ENCODE measurements at regions not wholly inside any gene's neighbourhood (a gene's known extent, or its start where the extent isn't known, plus 50 kb on each side); places are given as distances from the start of the nearest gene placed in this dataset.

DNA sequence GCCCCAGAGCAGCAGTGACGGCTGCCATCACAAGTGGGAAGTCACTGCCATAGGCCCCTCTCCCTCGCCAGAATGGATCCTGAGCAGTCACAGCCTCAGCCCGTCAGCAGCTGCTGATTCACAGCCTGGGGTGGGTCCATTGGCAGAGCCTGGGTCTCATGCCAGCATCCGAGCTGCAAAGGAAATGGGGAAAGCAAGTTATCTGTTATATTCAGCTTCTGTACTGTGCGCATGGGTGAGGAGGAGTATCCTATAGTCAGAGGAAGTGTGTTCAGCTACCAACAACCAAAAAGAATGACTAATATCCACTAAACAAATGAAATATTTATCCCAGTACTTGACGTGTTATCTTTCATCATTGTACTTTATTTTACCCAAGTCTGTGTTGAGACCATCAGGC, 119.7 kb downstream of the RCN1 start:
- no peak overlapping the region for H3K4me2 ChIP-seq (ENCODE audit: control insufficient read depth, extremely low read depth, insufficient read depth, low read depth, low read length)
- H2AFZ ChIP-seq (ENCODE audit: control insufficient read depth, low read length): no peak overlapping the region
- H3K27me3 ChIP-seq (ENCODE audit: control insufficient read depth, extremely low read depth, insufficient read depth, low read length): no peaks in the 10 kb centered on the region
- TF ChIP-seq EZH2 (IDR thresholded peaks at IDR 0.05; ENCODE audit: low read length): no peak
- TF ChIP-seq, protein P1, sequence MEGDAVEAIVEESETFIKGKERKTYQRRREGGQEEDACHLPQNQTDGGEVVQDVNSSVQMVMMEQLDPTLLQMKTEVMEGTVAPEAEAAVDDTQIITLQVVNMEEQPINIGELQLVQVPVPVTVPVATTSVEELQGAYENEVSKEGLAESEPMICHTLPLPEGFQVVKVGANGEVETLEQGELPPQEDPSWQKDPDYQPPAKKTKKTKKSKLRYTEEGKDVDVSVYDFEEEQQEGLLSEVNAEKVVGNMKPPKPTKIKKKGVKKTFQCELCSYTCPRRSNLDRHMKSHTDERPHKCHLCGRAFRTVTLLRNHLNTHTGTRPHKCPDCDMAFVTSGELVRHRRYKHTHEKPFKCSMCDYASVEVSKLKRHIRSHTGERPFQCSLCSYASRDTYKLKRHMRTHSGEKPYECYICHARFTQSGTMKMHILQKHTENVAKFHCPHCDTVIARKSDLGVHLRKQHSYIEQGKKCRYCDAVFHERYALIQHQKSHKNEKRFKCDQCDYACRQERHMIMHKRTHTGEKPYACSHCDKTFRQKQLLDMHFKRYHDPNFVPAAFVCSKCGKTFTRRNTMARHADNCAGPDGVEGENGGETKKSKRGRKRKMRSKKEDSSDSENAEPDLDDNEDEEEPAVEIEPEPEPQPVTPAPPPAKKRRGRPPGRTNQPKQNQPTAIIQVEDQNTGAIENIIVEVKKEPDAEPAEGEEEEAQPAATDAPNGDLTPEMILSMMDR (optimal IDR thresholded peaks at IDR 0.05 in 1 of 3, IDR thresholded peaks at IDR 0.05 in 1 of 3, conservative IDR thresholded peaks at IDR 0.05 in 1 of 3; ENCODE audit: extremely low read depth in 1 of 3, insufficient read depth in 2 of 3, low read length in 3 of 3): no peak
- no peak overlapping the region for H3K9ac ChIP-seq (ENCODE audit: control insufficient read depth, extremely low read depth, insufficient read depth, low read length)
- H3K27ac ChIP-seq (ENCODE audit: control insufficient read depth, insufficient read depth, low read length): no peak overlapping the region
- dilution Hi-C loops (cut with MboI; ENCODE audit: extremely low pct_ligation_motif_present, low sequenced_read_pairs): no loop called here
- no peak for FAIRE-seq
- H4K20me1 ChIP-seq (ENCODE audit: control insufficient read depth, extremely low read depth, insufficient read depth, low read length): no peaks in the 10 kb centered on the region
- H3K9me1 ChIP-seq (ENCODE audit: control insufficient read depth, extremely low read depth, insufficient read depth, low read length): no peaks in the 10 kb centered on the region
- no peak overlapping the region for H3K4me3 ChIP-seq (ENCODE audit: control insufficient read depth in 2 of 3, extremely low read depth in 1 of 3, insufficient read depth in 2 of 3, low read depth in 1 of 3, low read length in 3 of 3)
- H3K9me3 ChIP-seq (ENCODE audit: control insufficient read depth, low read depth, low read length): no peaks in the 10 kb centered on the region
- H3K4me1 ChIP-seq (ENCODE audit: control insufficient read depth, extremely low read depth, insufficient read depth, low read length): no peaks in the 10 kb centered on the region
- H3K36me3 ChIP-seq (ENCODE audit: control insufficient read depth in 2 of 2, extremely low read depth in 1 of 2, insufficient read depth in 2 of 2, low read length in 2 of 2): no peaks in the 10 kb centered on the region
- H3K79me2 ChIP-seq (ENCODE audit: control insufficient read depth, insufficient read depth, low read length): no peaks in the 10 kb centered on the region
- DNase-seq (ENCODE audit: low read depth, low spot score): no peak

DNA sequence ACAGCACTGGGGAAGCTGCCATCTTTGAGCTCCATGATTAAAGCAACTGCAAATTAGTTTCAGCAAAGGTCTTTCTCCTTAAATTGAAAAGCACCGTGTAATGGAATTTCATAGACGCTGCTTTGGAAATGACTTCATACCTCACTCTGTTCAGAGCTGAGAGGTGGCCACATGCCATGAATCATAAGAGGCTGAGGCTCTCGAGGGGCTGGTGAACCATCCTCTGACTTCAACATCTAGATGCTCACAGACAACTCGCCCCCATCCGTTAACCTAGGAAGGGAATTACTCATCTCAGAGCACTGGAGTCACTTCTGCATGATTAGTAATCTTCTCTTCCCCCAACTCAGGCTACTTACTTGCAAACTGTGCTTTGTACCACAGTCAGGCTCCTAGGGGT, 122.3 kb downstream of the RCN1 start:
- no peak overlapping the region for H3K4me3 ChIP-seq (ENCODE audit: control insufficient read depth in 2 of 3, extremely low read depth in 1 of 3, insufficient read depth in 2 of 3, low read depth in 1 of 3, low read length in 3 of 3)
- no peak overlapping the region for H3K4me2 ChIP-seq (ENCODE audit: control insufficient read depth, extremely low read depth, insufficient read depth, low read depth, low read length)
- DNase-seq (ENCODE audit: low read depth, low spot score) (no peak), FAIRE-seq (no peak)
- TF ChIP-seq, protein P1 (optimal IDR thresholded peaks at IDR 0.05 in 1 of 3, IDR thresholded peaks at IDR 0.05 in 1 of 3, conservative IDR thresholded peaks at IDR 0.05 in 1 of 3; ENCODE audit: extremely low read depth in 1 of 3, insufficient read depth in 2 of 3, low read length in 3 of 3): no peak
- TF ChIP-seq EZH2 (IDR thresholded peaks at IDR 0.05; ENCODE audit: low read length): no peak
- H3K4me1 ChIP-seq (ENCODE audit: control insufficient read depth, extremely low read depth, insufficient read depth, low read length): no peaks in the 10 kb centered on the region
- no peaks in the 10 kb centered on the region for H3K9me3 ChIP-seq (ENCODE audit: control insufficient read depth, low read depth, low read length)
- H3K9ac ChIP-seq (ENCODE audit: control insufficient read depth, extremely low read depth, insufficient read depth, low read length): no peak overlapping the region
- H4K20me1 ChIP-seq (ENCODE audit: control insufficient read depth, extremely low read depth, insufficient read depth, low read length): no peaks in the 10 kb centered on the region
- no peaks in the 10 kb centered on the region for H3K79me2 ChIP-seq (ENCODE audit: control insufficient read depth, insufficient read depth, low read length)
- no peaks in the 10 kb centered on the region for H3K36me3 ChIP-seq (ENCODE audit: control insufficient read depth in 2 of 2, extremely low read depth in 1 of 2, insufficient read depth in 2 of 2, low read length in 2 of 2)
- dilution Hi-C loops (cut with MboI; ENCODE audit: extremely low pct_ligation_motif_present, low sequenced_read_pairs): no loop called here
- no peak overlapping the region for H3K27ac ChIP-seq (ENCODE audit: control insufficient read depth, insufficient read depth, low read length)
- H2AFZ ChIP-seq (ENCODE audit: control insufficient read depth, low read length): no peak overlapping the region
- no peaks in the 10 kb centered on the region for H3K27me3 ChIP-seq (ENCODE audit: control insufficient read depth, extremely low read depth, insufficient read depth, low read length)
- H3K9me1 ChIP-seq (ENCODE audit: control insufficient read depth, extremely low read depth, insufficient read depth, low read length): no peaks in the 10 kb centered on the region
